Astrocyte of the cerebellum (primary cell): ENCODE measurements at regions not wholly inside any gene's neighbourhood (a gene's known extent, or its start where the extent isn't known, plus 50 kb on each side); places are given as distances from the start of the nearest gene placed in this dataset.

ENCODE experiments used
- DNase-seq: peaks from one replicate; pipeline ENCODE4 v3.0.0-alpha.2; 2011; ENCODE audit warnings: low read depth
- H3K4me3 ChIP-seq: 2 replicates; pipeline ENCODE4 v1.5.1; 2011; ENCODE audit warnings: mild to moderate bottlenecking, low read depth, low read length, moderate library complexity
- CTCF ChIP-seq: IDR thresholded peaks from 2 replicates; pipeline ENCODE4 v1.5.1; 2012; ENCODE audit warnings: low read length, low read depth, moderate library complexity, mild to moderate bottlenecking; ENCODE audit errors: missing control alignments
- in situ Hi-C: cut with HindIII; loops from 2 replicates; pipeline ENCODE4 v1.10.0; 2017; ENCODE audit warnings: low sequenced_read_pairs

GRCh38 chr10:128489324-128490247 is 363.4 kb upstream of the MKI67 start:
- no peak for TF ChIP-seq CTCF
- no peak for DNase-seq
- H3K4me3 ChIP-seq, result no peak overlapping the region
- in situ Hi-C loops, result no loop called here

- in situ Hi-C loops, result no loop called here
- no peak overlapping the region for H3K4me3 ChIP-seq
- no peak for DNase-seq
- no peak for TF ChIP-seq CTCF
These were observed 365.5 kb upstream of the MKI67 start for GRCh38 chr10:128491686-128492085.

GRCh38 chr10:128493811-128494210 is 367.6 kb upstream of the MKI67 start:
- in situ Hi-C loops, result no loop called here
- DNase-seq, result no peak
- no peak for TF ChIP-seq CTCF
- H3K4me3 ChIP-seq, result no peak overlapping the region

- DNase-seq, result no peak
- in situ Hi-C loops, result loop anchor here (5.0 kb wide), 1 partner anchor 42 kb away; no protein-coding TSS in a partner anchor
- no peak for TF ChIP-seq CTCF
- no peak overlapping the region for H3K4me3 ChIP-seq
These were observed 368.4 kb upstream of the MKI67 start for GRCh38 chr10:128494665-128495064.

GRCh38 chr10:128497660-128498377 is 371.6 kb upstream of the MKI67 start:
- TF ChIP-seq CTCF, result no peak
- in situ Hi-C loops, result loop anchor here (5.0 kb wide), 1 partner anchor 46 kb away; no protein-coding TSS in a partner anchor
- DNase-seq, result no peak
- H3K4me3 ChIP-seq, result no peak overlapping the region

- no peak for DNase-seq
- no peak overlapping the region for H3K4me3 ChIP-seq
- in situ Hi-C loops, result loop anchor here (5.0 kb wide), 1 partner anchor 46 kb away; no protein-coding TSS in a partner anchor
- no peak for TF ChIP-seq CTCF
These were observed 372.1 kb upstream of the MKI67 start for GRCh38 chr10:128498378-128498730.
